Non-pigmented ciliary epithelial cell (primary cell): ENCODE measurements at regions not wholly inside any gene's neighbourhood (a gene's known extent, or its start where the extent isn't known, plus 50 kb on each side); places are given as distances from the start of the nearest gene placed in this dataset.

Experiments
- DNase-seq: peaks from one replicate; pipeline ENCODE4 v3.0.0-alpha.2; 2010; ENCODE audit warnings: low read depth

DNA sequence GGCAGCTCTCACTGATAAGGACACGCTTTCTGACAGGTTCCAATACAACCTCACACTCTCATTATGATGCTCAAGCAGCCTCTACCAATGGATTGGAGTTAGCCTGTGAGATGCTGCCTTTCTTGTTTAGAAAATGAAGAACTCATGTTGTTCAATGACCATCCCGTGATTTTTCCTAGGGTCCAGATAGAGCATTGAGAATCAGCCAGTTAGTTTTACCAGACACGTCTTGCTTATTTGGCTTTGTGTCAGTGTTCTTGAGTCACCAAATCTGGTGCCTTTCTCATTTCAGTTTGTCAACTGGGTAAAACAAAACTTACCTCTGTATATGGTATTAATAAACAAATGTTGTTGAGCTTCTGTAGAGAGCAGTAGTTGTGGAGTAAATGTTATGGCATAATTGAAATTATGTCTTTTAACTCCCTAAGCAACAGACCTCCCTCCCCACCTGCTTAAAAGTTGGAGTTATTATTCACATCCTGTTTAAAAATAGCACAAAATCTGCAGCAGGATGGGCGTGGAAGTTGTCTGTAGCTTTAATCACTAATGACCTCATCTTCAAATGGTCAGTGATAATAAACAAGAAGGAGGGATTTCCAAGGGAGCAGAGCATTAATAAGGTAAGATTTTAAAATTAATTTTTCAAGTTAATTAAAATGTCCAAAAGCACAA is 167.3 kb downstream of the HRH4 start:
- DNase-seq = no peak

DNA sequence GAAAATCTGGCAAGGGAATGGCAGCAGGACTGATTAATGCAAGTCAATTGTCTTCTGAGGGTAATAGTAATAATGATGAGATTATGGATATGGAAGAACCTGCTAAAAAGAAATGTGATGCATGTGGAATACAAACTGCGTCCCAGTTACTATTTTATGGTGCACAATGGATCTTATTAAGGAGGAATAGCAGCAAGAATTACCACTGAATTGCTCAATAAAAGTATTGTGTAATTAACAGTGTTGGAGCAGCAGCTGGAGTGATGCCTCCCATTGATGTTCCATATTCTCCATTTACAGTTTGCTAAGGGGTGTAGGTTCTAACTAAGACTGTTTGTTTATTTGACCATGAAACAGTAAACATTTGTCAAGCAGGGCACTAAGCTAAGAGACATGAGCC is 167.9 kb downstream of the HRH4 start:
- DNase-seq = no peak

DNA sequence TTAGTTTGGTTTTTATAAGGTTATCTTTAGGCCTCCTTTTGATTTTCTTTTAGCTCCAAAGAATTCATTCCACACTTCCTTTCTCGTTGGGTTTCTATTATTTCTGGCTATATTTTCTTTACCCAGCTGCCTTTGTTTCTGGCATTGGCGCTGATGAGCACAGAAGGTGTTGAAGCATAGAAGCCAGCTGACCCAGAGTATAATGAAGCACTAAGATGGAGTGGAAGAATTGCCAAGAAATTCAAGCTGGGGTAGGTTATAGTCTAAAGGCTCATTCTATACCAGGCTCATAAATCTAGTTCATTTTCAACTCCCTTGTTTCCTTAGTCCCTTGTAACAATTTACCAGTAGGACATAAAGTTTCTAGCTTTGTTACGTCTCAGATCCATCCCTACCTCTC is 169.5 kb downstream of the HRH4 start:
- no peak for DNase-seq

DNA sequence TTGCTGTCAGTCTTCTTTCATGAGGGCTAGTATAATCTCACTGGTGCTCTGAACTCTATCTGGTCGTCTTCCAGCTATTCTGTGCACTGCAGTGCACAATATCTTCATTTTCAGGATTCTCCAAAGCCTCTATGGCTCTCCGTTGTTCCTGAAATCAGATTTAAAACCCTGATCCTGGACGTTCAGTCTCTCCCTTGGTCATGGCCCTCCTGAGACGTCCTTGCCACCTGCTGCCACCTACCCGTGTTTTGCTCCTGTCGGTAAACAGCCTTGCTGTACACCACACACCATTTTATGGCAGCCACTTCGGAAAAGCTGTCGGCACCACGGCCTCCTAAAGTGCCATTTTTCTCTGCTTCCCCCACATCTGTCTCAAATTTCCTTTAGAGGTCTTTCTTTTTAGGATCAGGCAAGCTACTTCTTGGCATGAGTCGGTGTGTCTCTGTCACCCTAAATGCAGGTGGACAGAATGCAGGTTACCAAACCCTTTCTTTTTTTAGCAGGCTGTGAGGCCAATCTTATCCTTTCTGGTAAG is 170.0 kb downstream of the HRH4 start:
- DNase-seq = no peak

DNA sequence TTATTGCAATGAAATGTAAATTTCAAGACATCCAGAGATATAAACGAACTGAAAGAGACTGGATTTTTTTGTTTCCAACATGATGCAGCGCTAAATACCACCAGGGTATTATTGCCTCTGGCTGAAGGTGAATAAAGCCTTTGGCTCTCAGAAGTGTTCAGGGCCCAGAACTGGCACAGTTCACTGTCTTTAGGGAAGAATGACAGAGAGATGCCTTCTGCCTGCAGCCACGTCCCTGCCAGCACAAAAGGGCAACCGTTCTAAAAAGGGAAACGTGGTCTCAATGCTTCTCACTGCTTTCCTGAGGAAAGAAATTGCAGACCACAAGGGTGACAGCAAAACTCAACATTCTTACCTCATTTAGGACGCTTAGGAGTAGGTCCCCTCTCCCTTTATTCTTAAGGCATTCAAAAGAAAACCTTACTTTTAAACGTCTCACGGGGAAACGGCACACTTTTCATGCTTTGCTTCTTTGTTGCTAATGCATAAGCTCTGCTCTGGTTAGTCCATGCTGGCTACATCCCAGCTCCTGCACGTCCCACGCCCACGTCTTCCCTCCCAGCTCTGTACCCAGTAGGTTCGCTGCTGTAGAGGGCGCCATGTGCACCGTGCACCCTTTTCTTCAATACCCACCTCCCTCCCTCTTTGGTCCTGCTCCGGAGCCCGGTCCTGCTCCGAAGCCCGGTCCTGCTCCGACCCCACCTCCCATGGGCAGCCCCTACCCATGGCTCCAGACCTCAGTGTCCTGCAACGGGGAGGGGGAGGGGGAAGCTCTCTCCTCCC is 171.0 kb downstream of the HRH4 start:
- DNase-seq = no peak

DNA sequence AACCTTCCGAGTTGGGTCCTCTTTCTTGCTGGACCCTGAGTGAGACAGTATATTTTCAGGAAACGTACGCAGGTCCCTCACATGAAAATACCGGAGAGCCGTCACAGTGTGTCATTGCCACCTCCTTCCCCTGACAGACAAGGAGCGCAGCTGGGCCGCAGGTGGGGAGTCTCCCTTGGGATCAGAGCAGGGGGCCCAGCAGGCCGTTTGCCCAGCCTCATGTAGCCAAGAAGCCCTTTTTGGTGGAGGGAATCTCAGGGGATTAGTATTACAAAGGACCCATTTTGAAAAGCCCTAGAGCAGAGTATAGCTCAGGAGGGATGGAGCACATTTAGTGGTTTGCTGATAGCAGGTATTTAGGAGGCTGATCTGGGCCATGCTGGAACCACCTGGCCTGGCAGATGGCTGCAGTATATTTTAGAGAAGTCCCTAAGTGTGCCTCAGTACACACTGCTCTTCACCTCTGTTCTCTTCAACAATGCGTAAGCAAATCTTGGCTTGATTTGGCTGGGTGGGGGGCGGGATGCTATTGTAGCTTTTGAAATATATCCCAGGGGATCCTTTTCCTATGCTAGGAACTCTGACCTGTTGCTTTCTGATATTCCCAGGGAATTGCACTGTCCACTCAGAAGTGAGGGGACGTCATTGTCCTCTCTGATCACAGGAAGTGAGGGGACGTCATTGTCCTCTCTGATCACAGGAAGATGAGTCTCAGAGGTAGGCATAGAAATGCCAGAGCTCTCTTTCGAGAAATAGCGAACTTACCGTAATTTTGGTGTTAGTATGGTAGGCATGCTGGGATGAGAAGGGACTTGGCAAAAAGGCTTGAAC is 171.9 kb downstream of the HRH4 start:
- DNase-seq = no peak

DNA sequence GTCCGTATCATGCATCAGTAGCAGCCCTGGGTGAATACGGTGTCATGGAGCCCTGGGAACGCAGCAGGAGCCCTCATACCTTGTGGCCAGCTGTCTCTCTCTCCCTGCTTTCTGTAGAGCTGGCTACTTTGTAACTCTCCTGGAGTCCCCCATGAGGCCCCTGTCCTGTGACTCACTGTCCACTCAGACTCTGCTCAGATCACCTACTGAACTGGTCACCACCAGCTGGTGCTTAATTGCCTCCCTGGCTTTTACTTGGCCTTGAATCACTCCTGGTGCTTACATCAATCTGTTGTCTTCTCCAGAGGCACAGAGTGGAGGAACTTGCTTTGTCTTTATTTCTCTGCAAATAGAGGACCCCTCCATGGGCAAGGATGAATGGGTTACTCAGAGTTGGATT is 172.7 kb downstream of the HRH4 start:
- DNase-seq = no peak

DNA sequence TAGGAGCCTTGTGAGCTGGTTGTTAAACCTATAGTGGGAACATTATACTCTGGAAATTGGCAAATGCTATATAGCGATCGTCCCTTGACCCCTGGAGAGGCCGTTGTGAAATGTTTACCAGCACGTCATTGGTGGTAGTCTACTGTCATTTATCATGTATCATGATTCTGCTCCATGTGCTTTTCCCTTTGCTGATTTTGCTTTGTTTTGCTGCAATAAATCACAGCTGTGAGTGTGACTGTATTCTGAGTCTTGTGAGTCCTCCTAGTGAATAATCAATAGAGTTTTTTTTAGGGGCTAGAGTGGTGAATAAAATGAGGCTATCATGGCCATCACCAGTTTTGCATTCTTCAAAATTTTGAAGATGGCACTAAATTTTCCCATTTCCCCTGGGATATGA is 189.1 kb downstream of the HRH4 start:
- DNase-seq = no peak

DNA sequence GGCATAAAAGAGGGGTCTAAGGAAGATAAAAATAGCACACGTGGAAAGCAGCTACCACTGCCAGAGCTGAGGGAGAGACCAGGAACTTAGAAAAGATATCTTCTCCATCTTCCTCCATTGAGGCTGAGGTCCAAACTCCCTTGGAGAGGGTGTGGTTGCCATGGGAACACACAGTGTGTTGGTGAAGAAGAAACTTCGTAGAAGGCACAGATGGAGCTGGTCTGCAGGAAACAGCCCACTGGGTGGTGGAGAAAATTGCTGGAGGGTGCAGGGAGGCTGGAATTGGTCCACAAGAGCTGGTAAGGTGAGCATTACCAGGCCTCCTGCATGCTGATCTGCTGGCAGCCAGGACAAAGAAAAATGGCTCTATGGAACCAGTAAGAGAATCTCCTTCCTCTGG is 191.0 kb downstream of the HRH4 start:
- DNase-seq = no peak

DNA sequence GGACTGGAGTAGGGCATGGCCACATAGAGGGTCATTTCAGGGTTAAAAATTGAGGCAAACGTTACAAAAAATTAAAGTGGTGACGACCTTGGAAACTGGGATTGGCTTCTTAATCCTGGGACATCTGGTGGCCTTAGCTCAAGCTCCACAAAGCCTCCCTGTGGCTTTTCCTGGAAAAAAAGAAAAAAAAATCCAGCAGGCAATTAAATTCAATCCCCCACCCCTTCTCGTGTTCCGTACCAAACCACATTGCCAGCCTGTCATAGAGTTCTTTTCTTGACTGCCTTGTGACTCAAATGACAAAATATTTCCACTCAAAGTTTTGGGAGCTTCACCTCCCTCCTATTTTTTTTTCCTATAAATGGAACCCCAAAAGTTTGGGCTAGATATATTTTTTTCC is 195.6 kb downstream of the HRH4 start:
- DNase-seq = no peak

DNA sequence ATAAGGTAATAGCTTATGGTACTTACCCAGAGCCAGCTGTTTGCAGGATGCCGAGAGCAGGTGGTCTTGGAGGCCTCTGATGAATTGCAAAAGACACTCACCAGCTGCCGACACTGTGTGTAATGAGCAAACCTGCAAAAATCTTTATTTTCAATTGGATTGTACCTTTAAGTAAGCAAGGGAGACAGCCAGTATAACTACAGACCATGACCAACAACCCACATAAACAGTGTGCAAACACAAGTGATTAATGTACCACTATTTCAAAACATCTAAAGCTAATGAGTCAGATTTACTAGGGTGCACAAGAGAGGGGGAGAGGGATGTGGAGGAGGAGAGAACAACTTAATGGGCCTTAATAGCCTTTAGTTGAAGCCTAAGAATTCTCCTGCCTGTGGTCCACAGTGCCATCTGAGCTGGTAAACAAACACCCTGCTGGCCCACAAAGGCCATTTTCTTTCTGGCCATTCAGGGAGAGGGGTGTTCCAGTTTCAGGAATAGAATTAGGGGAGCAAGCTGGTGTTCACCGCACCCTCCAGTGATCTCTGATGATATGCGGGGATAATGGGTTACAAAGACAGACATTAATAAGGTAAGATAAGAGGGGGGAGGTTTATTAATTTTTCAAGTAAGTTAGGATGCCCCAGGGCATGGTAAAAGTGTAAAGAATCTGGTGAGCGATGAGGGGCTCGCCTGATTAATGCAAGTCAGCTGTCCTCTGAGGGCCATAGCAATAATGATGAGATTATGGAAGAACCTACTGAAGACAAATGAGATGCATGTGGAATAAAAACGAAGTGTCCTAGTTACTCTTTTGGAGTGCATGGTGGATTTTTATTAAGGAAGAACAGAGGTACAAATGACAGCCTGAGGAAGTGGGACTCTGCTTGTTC is 196.4 kb downstream of the HRH4 start:
- DNase-seq = no peak

DNA sequence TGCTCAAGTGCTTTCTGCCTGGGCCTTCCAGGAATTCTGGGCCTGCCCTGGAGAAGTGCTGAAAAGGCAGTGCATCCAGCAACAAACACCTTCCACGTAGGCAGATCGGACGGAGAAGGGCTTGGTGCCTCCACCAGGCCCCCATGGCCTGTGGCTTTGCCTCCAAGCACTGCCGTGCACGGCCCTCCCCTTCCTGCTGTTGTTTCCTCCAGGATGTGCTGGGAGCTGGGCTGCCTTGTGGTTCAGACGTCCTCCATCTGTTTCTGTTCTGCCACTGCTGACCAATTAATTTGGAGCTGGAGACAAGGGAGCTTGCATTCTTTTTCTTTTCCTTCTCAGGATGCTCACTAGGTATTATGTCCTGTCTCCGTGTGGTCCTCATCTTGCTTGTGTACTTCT is 197.0 kb downstream of the HRH4 start:
- DNase-seq = no peak

DNA sequence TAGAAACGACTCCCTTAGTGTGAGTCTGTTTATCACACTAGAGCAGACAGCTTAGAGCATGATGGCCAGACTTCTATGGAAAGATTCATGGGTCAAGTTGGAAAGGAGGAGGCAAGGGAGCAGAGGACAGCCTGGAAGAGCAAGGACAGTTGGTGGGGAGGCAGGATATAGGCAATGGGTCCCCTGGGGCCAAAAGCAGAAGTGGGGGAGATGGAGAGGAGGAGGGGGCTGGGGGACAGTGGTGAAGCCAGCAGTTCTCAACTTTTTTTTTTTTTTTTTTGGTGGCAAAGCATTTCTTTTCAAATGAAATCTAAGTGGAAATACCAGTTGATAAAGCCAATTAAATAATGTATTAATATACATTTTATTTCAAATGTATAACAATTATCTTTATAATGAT is 197.9 kb downstream of the HRH4 start:
- DNase-seq = no peak

DNA sequence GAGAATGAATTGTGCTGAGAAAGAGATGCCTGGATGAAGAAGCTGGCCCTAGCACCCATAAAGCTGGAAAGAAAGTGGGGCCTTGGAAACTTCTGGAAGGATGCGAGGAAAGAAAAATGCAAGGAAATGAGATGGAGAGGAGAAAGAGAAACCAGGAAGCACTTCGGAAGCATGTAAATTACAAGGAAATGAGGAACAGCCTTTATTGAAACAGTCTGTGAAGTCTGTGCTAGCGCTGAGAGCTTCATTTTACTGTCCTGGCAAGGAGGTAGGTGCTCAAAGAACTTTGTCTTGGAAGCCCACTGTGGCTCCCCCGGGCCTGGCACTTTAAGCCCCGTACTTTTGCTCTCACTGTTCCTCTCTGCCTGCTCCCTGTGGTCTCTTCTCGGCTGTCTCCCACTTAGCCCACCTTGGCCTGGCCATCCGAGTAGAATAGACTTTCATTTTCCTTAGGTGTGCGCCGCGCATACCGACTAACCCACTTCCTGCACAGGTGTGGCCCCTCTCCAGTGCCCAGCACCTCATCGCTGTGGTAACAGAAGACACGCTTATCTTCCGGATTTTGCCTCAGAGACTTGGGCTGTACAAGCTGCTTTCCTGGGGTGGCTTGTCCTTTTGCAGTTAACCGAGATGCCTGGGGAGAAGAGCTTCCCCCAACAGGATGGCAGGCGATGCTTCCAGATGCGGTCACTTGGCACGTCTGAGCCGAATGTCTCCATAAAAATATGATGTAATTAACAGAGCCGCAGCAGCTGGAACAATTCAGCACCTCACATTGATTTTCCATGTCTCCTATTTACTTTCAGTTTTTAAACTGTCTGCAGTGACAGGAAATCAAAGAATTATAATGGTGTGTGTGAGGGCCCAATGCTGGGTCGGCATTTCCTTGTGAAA is 199.6 kb downstream of the HRH4 start:
- DNase-seq = no peak

DNA sequence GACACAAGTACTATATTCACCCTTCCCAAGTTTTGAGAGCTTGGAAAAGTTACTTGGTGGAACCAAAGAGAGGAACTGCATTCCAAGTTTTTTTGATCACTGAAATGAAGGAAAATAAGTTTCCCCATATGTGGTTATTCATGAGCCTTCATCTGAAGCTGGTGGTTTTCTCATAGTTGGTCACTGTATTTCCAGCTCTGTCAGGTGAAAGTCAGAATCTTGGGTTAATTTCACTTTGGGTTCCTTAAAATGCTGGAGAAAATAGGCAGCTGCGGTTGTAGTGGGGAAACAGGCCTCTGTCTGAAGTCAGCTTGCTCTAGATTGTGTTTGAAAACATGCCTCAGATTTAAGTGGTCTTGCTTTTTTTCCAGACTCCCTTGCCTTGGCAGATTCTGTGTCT is 200.5 kb downstream of the HRH4 start:
- DNase-seq = no peak

DNA sequence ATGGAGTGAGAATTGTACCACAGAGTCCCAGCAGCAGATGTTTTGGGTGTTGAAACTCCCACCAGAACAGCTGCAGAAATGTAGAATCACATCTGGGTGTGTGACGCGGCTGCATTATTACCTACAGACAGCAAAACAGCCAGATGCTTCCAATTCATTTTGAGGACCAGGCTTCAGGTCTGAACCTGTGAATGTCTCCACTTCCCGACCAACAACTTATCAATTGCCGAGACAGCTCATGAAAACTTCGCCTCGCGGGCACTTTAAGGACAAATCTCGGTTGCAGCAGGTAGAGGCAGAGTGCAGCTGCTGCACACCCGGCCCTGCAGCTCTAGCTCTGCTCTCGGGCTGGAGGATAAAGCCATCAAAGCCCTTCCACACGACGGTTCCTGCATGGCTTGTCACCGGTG is 202.0 kb downstream of the HRH4 start:
- DNase-seq = no peak

DNA sequence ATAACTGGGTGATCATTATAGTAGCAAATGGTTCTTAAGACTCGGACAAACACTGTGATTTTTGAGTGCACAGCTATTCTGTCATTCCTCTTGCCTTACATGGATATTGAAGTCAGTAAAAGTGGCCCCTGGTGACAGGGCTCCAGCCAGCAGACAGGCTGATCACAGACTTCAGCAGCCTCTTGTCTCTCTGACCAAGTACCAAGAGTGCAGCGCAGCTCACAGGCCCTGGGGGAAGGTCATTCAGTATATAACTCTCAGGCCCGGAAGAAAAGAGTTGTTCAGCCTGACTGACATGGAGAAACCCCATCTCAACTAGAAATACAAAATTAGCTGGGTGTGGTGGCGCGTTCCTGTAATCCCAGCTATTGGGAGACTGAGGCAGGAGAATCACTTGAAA is 202.6 kb downstream of the HRH4 start:
- no peak for DNase-seq

DNA sequence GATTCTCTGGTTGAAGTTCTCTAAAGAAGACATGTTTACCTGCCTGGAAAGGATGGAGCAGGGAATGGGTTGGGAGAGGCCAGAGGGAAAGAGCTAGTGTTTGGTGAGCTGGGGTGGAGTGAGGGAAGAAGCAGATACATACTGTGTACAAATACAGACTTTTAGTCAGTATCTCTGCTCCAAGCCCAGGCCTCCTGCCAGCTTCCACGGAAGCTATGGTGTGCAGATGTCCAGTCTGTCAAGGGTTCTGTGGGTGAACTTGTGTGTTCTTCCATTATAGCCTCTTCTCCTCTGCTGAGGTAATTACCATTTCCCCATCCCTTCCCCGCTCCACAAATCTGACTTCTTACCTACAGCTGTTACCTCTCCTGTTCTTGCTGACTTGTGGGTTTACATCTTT is 208.6 kb downstream of the HRH4 start:
- no peak for DNase-seq

DNA sequence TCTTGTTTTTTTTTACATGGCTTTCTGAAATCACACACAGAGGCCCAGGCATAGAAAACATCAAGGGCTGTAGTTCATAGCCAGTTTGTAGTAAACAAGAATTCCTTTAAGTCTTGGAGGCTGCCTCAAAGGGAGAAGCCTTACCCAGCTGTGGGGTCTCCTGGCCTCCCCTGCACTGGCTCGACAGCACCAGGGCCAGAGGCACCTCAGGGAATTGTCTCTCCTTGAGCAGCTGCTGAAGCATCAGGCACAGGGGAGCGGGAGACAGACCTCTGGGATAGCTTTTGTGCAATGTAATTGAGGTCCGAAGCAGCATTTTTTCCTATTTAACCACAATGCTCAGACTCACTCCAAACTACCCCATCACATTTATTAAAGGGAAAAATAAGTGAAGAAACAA is 209.1 kb downstream of the HRH4 start:
- DNase-seq = no peak

DNA sequence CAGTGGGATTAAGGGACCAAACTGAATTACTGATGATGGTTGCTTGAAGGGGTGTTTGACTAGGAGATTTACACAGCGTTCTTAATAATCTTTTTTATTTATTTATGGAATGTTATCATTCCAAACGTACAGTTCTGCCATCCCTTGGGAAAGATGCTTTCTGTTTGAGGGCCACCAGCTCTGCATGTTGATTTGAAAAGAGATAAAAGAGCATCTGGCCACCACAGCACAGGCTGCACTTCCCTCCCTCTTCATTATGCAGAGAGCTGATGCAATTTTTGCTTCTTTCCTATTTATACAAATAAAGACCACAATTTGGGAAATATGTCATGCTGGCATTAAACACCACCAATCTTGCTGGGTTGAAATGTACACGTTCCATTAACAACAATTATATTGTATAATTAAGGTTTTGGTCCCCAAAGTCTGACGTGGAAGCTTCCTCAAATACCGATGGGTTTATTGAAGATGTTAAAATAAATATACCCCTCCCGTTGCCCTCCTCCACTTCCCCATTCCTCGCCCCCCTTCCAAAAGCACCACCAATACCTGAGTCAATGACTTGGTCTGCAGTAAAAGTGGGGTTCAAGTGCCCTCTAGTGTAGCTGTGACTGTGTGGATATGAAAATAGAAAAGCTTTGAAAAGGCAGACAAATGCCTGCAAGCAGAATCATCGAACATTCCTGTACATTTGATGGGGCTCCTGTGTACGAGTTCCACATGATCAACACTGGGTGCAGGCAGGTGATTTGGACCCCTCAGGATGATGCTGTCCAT is 211.9 kb downstream of the HRH4 start:
- no peak for DNase-seq
